ENCODE measurements at regions not wholly inside any gene's neighbourhood (a gene's known extent, or its start where the extent isn't known, plus 50 kb on each side); places are given as distances from the start of the nearest gene placed in this dataset.
"Not testable (repeated sequence)": the region's sequence is repeated elsewhere in the genome, so short reads cannot be mapped to it uniquely, and the experiment has no call there.

DNA sequence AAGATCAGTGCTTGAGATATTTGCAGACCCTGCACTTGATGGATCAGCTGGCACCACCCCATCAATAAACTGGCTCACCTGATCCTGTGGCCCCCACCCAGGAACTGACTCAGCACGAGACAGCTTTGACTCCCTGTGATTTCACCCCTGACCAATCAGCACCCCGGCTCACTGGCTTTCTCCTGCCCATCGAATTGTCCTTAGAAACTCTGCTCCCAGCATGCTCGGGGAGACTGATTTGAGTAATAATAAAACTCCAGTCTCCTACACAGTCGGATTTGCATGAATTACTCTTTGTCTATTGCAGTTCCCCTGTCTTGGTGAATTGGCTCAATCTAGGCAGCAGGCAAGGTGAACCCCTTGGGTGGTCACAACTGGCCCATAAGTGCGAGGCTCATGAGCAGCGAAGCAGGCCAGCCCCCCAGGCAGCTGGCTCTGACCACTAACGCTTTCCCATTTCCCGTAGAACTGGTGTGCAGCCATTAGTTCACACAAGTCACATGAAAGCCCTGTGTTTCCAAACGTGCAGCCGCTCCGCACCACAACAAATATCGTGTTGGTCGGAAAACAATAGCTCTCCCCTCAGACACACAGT, 79.6 kb downstream of the RSPH3 start:
- no peak for DNase-seq (ENCODE audit: low read depth)

DNA sequence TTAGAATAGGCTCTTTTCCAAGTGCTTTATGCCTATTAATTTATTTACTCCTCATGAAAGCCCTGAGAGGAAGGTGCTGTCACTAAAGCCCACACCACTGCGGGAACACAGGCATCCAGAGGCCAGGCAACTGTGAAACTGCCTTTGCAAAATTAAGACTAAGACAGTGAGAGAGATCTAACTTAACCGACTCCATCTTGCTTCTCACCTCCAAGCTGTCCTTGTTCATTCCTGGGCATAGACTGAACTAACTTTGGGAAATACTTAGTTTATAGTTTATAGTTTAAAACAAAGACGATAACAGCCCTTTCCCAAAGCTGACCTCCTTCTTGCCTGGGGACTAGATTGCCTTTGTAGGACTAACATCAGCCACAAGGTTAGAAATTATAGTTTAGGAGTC, 80.1 kb downstream of the RSPH3 start:
- no peak for DNase-seq (ENCODE audit: low read depth)

DNA sequence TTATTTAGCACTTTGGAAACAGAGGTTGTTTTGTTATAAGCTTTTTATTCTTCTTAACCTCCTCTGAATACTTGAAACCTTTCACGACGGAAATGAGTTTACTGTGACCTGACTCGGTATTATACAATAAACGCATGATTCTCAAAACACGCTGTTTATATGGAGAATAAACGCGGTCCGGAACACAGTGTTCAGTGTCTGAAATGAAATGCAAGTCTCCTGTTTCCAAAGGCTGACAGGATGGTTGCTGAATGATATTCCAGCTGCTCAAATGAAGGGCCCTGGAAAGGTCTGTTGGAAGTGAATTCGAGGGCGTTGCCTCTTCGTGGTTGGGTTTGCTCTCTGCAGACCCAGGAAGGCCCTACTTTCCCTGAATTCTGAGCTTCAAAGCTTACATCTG, 83.4 kb downstream of the RSPH3 start:
- DNase-seq (ENCODE audit: low read depth): no peak

DNA sequence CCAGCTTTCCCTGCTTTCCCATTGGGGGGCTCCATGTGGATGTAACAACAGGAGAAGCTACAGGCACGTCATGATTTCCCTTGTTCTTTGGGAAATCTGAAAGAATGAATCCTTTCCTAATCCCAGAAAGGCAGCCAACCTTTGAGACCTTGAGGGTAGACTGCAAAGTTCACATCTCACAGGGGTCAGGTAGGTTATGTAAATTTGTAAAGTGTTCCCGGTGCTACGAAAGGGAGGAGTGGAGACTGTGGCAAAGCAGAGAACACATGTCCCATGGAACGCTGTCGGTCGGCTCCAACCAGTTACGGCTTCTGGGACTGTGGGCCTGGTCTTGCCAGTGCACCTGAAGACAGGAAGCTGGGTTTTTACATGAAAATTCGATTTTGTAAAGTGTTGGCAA, 85.1 kb downstream of the RSPH3 start:
- no peak for DNase-seq (ENCODE audit: low read depth)

DNA sequence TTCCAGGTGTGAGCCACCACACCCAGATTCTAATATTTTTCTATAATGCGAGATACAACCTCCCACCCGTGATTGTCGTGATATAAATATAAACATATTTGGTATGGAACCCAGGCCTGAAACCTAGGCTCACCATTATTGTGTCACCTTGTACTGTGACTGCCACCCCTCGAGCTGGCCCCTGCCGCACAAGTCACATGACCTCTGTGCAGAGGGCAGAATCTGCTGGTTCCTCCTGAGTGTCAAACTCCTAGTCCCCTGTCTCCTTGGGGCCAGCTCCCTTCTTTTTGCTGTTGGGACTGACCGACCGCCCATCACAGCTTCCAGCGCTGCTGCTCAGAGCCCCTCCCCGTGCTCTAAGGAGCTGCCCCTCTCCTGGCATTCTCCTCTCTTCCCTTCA, 86.4 kb downstream of the RSPH3 start:
- no peak for DNase-seq (ENCODE audit: low read depth)

DNA sequence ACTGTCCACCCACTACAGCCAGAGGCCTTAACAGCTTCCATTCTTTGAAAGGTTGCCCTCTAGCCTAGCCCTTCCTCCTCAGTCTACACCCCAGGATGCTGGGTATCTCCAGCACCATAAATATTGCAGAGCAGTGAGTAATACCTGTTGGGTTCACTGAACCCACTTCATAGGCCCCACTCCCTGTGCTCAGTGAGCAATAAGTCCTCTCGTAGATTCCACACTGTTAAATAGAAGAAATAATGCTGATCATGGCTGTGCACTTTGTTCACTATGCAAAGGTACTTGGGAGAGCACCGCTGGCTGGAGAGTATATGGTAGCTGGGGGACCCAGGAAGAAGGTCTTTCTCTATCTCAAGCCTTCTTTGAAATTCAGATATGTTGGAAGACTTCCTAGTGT, 87.3 kb downstream of the RSPH3 start:
- DNase-seq (ENCODE audit: low read depth): no peak

DNA sequence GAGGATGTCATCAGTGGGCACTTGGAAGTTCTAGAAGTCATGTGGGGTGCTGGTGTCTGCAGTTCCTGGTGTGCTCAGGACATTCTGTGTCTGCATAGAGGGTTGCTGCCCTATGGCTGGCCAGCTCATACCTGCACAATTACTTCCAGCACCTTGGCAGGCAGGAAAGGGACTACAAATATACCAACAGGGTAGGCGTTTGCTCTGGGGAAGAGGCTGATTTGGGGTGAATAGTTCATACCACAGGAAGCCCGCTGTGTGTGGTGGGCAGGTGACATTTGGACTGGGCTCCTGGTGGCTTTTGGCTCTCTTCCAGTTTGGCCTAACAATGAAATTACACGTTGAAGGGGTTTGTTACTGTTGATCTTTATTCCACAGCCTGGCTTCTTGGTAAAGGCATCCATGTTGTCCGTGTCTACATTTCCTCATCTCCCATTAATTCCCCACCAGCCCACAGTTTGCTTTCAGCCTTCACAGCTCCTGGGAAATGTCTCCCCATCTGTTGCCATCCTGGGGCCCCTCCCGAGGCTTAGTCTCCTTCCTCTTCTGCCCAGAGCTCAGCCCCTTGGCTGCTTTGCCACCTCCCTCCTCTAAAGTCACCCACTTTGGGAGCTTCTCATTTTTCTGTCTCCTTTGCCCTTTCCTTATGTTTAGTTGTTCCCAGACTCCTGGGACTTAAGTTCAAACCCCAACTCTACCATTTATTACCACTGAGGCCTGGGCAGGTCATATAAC, 88.1 kb downstream of the RSPH3 start:
- no peak for DNase-seq (ENCODE audit: low read depth)

DNA sequence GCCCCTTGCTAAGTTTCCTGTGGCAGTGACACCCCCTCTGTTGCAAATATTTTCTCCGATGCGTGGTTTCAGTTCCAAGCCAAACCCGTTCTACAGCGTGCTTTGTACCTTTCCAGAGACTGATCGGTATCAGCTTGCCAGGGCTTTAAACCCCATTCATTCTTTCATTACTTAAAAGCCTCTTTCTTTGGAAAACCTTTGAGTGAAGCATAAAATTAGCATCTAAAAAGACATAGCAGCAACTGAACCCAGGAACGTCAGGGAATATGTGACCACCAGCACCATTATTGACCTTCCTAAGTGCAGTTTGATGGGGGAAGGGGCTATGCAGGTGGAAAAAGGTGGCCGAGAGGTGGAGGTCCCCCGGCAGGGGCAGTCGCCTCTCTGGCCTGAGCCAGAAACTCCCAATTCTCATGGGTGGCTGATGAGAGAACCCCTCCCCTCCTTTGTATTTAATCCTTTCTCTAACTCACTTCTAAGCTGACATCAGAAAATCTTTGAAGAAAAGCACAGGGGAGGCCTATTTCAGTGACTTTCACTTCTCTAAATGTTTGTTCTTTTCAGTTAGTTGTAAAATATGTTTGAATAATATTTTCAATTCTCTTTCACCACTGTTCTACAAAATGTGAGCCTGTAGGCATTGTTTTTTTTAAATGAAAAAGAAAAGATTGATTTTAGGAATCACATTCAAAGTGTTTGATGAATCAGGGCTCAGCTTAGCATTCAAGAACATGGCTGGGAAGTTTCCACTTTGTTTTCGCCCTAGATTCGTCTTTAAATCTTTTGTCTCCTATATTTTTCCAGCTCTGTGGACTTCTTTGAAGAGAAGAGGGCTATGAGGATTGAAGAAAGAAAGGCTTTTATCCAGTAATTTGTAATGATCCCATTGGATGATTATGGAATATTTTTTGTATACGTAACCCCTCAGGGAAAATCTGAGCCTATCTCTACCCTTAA, 89.2 kb downstream of the RSPH3 start:
- DNase-seq (ENCODE audit: low read depth): no peak

DNA sequence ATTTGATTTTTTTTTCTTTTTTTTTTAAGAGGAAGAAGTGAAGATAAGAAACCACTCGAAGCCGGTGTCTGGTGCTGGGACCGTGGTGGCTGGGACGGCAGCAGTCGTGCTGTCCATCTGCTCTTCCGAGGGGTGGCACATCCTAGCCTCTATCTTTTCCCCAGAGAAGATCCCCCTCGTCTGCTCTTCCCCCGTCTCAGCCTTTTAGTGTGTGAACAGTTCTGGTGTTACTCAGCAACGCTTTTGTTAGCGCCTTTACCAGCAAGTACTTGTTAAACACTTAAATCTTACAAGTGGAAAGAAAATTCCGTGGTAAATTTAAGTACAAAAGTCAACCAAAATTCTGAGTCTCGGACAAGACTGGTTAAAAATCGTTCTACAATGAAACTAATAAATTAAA, 90.1 kb downstream of the RSPH3 start:
- no peak for DNase-seq (ENCODE audit: low read depth)

DNA sequence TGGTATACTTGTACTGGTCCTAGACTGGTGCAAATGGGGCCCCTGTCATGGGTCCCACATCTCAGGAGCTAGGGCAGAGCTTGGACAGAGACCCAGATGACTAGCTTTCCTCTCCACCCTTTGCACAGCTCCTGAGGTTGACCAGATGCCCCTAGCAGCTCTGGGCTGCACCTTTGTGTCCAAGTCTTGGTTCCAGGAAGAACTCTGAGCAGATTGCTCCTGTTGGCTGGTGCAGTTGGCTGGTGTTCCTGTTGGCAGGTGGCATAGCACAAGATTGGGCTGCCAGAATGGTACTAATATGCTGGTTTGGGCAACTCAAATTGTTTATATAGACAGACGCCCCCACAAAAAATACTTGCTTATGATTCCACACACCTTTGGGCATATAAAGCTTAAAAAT, 89.4 kb upstream of the EZR start:
- no peak for DNase-seq (ENCODE audit: low read depth)

DNA sequence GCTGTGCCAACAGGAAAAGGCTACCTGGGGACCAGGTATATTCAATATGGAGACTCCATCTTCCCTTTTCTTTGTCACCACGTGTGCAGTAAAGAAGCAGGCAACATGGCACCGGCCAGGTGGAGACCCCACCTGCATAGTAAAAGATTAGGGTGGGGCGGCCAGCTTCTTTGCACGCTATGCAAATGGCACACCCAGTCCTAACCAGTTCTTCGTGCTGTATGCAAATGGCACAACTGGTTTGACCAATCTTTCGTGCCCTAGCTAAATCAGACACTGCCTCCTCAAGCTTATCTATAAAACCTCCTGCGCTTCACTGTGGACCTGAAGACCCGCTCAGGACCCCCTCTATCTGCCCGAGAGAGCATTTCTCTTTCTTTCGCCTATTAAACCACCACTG, 88.8 kb upstream of the EZR start:
- DNase-seq (ENCODE audit: low read depth): no peak

DNA sequence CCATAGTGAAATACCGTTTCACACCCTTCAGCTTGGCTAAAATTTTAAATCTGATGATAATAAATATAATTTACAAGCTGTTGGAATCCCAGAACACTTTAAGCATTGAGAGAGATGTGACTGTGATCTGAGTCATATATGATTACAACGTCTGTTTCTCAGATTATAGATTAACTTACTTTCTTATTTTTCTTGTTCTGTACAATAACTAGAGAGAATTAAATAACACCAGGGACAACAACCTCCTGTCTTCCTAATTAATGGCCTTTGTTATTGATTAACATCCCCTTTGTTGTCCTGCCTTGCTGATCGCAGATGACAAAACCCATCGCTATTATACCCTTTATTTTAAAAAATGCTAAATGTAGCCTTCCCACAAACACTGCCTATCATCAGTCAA, 87.8 kb upstream of the EZR start:
- DNase-seq (ENCODE audit: low read depth): no peak

DNA sequence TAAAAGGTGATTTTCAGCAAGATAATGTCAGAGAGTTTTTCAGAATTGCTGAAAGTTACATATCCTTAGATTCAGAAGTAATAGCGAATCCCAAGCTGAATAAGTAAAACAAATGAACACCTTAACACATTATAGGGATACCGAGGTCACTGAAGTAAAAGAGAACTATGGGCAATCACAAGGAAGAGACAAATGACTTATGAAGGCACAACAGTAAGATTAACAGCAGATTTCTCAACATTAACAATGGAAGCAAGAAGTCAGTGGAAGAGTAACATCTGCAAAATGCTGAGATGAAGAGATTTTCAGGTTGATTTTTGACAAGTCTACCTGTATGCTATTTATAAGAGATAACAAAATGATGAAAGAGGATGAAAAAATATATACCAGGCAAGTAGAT, 86.1 kb upstream of the EZR start:
- DNase-seq (ENCODE audit: low read depth): no peak

DNA sequence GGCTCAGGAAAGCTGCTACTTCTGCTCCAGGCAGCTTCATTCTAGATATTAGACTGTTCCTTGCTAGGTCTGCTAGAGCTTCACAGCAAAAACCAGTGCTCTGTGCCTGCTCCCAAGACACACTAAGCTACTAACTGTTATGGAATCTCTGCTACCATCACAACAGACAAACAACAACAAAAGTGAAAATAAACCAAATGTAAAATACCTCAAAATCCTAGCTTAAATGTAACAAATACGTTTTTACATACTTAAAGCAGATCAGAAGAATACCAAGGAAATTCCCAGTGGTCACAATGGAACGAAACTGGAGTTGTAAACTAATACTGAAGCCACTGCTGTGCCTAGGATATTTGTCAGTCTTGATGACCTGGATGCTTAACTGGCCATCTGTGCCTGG, 84.6 kb upstream of the EZR start:
- DNase-seq (ENCODE audit: low read depth): no peak

DNA sequence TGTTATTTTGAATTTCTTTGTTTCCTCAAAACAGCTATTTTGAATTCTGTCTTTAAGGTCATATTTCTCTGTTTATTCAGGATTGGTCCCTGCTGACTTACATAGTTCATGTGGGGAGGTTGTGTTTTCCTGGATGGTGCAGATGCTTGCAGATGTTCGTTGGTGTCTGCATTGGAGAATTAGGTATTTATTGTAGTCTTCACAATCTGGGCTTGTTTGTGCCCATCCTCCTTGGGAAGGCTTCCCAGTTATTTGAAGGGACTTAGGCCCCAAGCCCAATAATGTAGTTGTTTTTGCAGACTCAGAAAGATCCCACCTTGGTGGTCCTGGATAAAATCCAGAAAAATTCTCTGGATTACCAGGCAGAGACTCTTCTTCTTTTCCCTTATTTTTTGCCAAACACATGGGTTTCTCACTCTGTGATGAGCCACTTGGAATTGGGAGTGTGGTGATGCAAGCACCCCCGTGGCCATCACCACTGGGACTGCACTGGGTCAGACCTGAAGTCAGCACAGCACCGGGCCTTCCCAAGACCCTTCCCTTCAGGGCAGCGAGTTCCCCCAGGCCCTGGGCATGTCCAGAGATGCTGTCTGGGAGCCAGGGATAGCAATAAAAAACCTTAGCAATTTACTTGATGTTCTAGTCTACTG, 81.6 kb upstream of the EZR start:
- DNase-seq (ENCODE audit: low read depth): no peak

DNA sequence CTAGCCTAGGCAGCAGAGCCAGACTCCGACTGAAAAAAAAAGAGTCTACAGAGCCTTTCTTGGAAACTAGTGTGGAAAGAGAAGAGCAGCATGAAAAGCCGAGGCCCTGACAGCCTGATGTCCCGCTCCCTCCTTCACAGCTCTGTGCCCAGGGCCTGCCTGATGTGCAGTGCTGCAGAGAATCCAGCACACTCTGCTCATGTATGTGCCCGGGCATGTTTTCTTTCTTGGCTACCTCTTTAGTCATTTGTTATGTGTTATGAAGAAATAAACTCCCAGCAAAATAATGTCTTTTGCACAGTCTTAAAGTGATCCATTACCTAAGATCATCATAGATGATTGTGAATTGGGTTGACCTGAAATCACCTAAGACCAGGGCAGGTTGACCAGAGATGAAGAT, 78.1 kb upstream of the EZR start:
- DNase-seq (ENCODE audit: low read depth): no peak

DNA sequence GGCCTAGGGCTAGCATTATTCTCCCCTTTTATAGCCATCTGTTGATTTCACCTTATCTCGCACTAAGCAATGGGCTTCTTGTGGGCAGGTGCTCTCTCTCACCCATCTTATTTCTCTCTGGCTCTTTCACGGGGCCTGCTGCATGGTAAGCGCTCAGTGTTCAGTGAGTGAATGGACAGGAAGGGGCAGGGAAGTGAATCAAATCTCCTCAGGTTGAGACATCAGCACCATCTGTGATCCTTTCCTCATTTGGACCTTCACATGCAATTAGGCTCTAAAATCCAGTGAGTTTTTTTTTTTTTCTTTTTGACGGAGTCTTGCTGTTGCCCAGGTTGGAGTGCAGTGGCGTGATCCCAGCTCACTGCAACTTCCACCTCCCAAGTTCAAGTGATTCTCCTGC, 76.5 kb upstream of the EZR start:
- no peak for DNase-seq (ENCODE audit: low read depth)

DNA sequence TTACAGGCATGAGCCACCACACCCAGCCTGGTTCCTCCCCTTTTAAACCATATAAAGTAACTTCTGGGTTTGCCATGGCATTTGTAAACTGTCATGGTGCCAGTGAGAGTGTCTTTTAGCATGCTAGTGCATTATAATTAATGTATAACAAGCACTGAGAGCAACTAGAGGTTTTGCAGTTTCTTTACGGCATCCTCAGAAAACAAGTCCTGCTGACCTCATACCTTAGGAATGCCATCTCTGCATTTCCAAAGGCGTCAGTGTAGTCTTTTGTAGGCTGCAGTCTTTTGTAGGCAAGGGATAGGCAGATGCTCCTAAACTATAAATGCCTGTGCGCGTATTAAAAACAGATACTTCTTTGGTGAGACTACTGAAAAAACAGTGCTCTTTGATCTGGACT, 75.0 kb upstream of the EZR start:
- DNase-seq (ENCODE audit: low read depth): no peak

DNA sequence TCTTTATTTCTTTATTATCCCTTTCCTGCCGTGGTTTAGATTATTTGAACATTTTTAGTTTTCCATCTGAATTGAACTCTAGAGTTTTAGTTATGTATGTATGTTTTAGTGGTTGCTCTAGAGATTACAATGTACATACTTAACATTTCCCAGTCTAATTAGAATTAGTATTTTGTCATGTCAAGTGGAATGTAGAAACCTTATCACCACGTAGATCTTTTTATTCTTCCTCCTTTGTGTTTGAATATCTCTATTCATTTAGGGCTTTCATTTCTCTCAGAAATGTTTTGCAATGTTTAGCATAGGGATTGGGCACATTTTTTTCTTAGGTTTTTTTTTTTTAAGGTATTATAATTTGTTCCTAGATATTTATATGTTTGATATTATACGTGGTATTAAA, 73.1 kb upstream of the EZR start:
- DNase-seq (ENCODE audit: low read depth): no peak

DNA sequence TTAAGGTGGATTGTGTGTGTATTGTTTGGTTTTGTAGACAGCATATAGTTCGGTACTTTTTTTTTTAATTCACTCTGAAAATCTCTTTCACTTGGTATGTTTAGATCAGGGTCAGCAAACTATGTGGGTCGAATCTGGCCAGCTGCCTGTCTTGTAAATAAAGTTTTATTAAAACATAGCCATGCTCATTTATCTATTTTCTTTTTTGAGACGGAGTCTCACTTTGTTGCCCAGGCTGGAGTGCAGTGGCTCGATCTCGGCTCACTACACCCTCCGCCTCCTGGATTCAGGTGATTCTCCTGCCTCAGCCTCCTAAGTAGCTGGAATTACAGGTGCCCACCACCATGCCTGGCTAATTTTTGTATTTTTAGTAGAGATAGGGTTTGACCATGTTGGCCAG, 72.4 kb upstream of the EZR start:
- DNase-seq (ENCODE audit: low read depth): not testable (repeated sequence)

DNA sequence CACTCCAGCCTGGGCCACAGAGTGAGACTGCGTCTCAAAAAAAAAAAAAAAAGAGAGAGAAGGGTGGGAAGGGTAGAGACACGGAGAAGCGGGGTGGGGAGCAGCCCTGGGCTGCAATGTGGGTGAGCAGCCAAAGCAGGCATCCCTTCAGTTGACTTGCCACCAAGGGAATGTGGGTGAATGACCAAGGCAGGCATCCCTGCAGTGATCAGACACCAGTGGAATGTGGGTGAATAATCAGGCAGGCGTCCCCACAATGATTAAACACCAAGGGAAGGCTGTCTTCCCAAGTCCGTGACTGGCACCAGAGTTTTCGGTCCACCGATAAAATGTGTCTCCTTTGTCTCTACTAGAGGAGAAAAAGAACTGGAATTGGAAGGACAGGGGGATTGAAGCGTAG, 69.0 kb upstream of the EZR start:
- not testable (repeated sequence) for DNase-seq (ENCODE audit: low read depth)

DNA sequence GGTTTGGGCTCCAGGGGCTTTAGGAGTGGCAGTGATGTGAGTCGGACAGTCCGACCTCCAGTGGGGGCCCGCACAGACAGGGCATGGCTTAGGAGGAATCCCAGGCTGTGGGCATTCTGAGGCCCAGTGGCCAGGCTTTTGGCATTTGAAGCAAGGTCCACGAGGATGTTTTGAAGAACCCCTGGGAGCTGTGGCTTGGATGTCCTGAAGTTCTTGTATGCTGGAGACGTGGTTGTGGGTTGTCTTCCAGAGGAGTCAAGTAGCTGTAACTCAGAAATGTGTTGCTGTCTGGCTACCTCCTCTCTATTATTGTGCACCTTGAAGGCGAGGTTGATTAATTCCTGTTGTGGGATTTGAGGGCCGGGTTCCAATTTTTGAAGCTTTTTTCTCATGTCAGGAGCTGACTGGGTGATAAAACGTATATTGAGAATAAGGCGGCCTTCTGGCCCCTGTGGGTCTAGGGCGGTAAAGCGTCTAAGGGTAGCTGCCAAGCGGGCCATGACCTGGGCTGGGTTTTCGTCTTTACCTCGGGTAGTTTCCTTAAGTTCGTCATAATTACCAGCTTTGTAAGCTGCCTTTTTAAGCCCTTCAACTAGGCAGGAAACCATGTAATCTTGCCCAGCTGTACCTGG, 67.3 kb upstream of the EZR start:
- DNase-seq (ENCODE audit: low read depth): not testable (repeated sequence)
